ENCODE measurements at regions not wholly inside any gene's neighbourhood (a gene's known extent, or its start where the extent isn't known, plus 50 kb on each side); places are given as distances from the start of the nearest gene placed in this dataset.

DNA sequence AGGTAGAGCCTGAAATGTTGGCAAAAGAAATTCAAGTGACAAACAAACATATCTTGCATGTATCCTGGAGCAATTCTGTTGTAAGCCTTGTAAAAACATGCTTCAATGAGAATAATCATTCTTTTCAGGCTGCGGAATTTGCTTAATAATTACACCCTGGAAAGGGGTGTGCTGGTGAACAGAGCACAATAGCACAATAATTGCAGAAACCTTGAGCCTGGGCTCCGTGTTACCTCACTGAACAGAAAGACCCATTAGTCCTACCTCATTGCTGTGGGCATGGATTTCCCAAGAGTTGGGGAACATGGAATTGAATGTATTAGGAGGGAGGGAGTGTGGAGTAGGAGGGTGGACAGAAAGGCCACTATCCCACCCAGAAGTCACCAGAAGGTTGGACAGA lies 168.0 kb upstream of the ALKAL2 start:
- Histone ChIP-seq H3K4me2 (ENCODE audit: low read depth, low read length) (no peak overlapping the region), H3K79me2 (ENCODE audit: insufficient read depth, low read length) (no peaks in the 10 kb centered on the region), H3K4me3 (replicated peaks in 1 of 3; ENCODE audit: insufficient read depth in 1 of 3, low read depth in 2 of 3, low read length in 3 of 3) (no peak overlapping the region), H4K20me1 (ENCODE audit: insufficient read depth, low read length) (no peaks in the 10 kb centered on the region), H3K9me3 (ENCODE audit: low read length) (no peaks in the 10 kb centered on the region), H3K36me3 (replicated peaks in 1 of 2; ENCODE audit: control insufficient read depth in 1 of 2, insufficient read depth in 2 of 2, low read length in 2 of 2) (no peaks in the 10 kb centered on the region), H3K4me1 (ENCODE audit: insufficient read depth, low read length) (no peaks in the 10 kb centered on the region), H3K27me3 (ENCODE audit: control insufficient read depth in 1 of 2, insufficient read depth in 2 of 2, low read length in 2 of 2) (peaks cover under 1 to 70% of the 10 kb centered on the region in 2 experiments; a peak in 4 of 5 replicates), H3K27ac (ENCODE audit: extremely low read length, insufficient read depth, low read length) (no peak overlapping the region), H2AFZ (ENCODE audit: low read length) (no peak overlapping the region), H3K9ac (ENCODE audit: insufficient read depth, low read depth, low read length) (no peak overlapping the region)
- BruUV-seq (replicated peaks): no TSS peak
- ATAC-seq (no peak), DNase-seq (ENCODE audit: low spot score) (no peak), FAIRE-seq (no peak)
- 0% methylated on average over 2 of the region's 2 CpGs for WGBS (ENCODE audit: low lambda C conversion rate)
- POLR2A ChIA-PET: no interaction called here
- intact Hi-C loops (cut with micrococcal nuclease; ENCODE audit: unreplicated experiment): no loop called here
- CTCF ChIA-PET (ENCODE audit: low intra/inter-chr PET ratio, low total read pairs): no interaction called here
- in situ Hi-C loops (cut with HindIII; ENCODE audit: extremely low pct_ligation_motif_present, low pct_unique_long_range_greater_than_20kb): no loop called here
- TF ChIP-seq, protein P1, sequence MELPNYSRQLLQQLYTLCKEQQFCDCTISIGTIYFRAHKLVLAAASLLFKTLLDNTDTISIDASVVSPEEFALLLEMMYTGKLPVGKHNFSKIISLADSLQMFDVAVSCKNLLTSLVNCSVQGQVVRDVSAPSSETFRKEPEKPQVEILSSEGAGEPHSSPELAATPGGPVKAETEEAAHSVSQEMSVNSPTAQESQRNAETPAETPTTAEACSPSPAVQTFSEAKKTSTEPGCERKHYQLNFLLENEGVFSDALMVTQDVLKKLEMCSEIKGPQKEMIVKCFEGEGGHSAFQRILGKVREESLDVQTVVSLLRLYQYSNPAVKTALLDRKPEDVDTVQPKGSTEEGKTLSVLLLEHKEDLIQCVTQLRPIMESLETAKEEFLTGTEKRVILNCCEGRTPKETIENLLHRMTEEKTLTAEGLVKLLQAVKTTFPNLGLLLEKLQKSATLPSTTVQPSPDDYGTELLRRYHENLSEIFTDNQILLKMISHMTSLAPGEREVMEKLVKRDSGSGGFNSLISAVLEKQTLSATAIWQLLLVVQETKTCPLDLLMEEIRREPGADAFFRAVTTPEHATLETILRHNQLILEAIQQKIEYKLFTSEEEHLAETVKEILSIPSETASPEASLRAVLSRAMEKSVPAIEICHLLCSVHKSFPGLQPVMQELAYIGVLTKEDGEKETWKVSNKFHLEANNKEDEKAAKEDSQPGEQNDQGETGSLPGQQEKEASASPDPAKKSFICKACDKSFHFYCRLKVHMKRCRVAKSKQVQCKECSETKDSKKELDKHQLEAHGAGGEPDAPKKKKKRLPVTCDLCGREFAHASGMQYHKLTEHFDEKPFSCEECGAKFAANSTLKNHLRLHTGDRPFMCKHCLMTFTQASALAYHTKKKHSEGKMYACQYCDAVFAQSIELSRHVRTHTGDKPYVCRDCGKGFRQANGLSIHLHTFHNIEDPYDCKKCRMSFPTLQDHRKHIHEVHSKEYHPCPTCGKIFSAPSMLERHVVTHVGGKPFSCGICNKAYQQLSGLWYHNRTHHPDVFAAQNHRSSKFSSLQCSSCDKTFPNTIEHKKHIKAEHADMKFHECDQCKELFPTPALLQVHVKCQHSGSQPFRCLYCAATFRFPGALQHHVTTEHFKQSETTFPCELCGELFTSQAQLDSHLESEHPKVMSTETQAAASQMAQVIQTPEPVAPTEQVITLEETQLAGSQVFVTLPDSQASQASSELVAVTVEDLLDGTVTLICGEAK (IDR thresholded peaks at IDR 0.05): no peak
- TF ChIP-seq, protein P1 (CRISPR knock-in tag; IDR thresholded peaks at IDR 0.05): no peak
- TF ChIP-seq FOXP1 (IDR thresholded peaks at IDR 0.05) (no peak), FOXP1 (CRISPR knock-in tag; IDR thresholded peaks at IDR 0.05) (no peak), ZNF432 (CRISPR knock-in tag; IDR thresholded peaks at IDR 0.05; ENCODE audit: borderline replicate concordance) (no peak), KDM5A (IDR thresholded peaks at IDR 0.05; ENCODE audit: borderline replicate concordance, low read length) (no peak), FOXM1 (CRISPR knock-in tag; IDR thresholded peaks at IDR 0.05) (no peak), CREB1 (IDR thresholded peaks at IDR 0.05) (no peak), CREB1 (CRISPR knock-in tag; IDR thresholded peaks at IDR 0.05) (no peak)
- TF ChIP-seq, protein P2, sequence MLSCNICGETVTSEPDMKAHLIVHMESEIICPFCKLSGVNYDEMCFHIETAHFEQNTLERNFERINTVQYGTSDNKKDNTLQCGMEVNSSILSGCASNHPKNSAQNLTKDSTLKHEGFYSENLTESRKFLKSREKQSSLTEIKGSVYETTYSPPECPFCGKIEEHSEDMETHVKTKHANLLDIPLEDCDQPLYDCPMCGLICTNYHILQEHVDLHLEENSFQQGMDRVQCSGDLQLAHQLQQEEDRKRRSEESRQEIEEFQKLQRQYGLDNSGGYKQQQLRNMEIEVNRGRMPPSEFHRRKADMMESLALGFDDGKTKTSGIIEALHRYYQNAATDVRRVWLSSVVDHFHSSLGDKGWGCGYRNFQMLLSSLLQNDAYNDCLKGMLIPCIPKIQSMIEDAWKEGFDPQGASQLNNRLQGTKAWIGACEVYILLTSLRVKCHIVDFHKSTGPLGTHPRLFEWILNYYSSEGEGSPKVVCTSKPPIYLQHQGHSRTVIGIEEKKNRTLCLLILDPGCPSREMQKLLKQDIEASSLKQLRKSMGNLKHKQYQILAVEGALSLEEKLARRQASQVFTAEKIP (CRISPR knock-in tag; IDR thresholded peaks at IDR 0.05; ENCODE audit: borderline replicate concordance): no peak
- TF ChIP-seq, protein P3, sequence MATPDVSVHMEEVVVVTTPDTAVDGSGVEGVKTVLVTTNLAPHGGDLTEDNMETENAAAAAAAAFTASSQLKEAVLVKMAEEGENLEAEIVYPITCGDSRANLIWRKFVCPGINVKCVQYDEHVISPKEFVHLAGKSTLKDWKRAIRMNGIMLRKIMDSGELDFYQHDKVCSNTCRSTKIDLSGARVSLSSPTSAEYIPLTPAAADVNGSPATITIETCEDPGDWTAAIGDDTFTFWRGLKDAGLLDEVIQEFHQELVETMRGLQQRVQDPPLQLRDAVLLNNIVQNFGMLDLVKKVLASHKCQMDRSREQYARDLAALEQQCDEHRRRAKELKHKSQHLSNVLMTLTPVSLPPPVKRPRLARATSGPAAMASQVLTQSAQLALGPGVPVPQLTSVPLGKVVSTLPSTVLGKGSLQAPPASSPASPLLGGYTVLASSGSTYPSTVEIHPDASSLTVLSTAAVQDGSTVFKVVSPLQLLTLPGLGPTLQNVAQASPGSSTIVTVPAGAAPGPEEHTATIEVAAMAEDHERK (CRISPR knock-in tag; IDR thresholded peaks at IDR 0.05; ENCODE audit: low read depth): no peak
- TF ChIP-seq, protein P4, sequence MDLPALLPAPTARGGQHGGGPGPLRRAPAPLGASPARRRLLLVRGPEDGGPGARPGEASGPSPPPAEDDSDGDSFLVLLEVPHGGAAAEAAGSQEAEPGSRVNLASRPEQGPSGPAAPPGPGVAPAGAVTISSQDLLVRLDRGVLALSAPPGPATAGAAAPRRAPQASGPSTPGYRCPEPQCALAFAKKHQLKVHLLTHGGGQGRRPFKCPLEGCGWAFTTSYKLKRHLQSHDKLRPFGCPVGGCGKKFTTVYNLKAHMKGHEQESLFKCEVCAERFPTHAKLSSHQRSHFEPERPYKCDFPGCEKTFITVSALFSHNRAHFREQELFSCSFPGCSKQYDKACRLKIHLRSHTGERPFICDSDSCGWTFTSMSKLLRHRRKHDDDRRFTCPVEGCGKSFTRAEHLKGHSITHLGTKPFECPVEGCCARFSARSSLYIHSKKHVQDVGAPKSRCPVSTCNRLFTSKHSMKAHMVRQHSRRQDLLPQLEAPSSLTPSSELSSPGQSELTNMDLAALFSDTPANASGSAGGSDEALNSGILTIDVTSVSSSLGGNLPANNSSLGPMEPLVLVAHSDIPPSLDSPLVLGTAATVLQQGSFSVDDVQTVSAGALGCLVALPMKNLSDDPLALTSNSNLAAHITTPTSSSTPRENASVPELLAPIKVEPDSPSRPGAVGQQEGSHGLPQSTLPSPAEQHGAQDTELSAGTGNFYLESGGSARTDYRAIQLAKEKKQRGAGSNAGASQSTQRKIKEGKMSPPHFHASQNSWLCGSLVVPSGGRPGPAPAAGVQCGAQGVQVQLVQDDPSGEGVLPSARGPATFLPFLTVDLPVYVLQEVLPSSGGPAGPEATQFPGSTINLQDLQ (CRISPR knock-in tag; IDR thresholded peaks at IDR 0.05): no peak

Data from HepG2 (cell line).